HL-60 (cell line): ENCODE measurements at regions not wholly inside any gene's neighbourhood (a gene's known extent, or its start where the extent isn't known, plus 50 kb on each side); places are given as distances from the start of the nearest gene placed in this dataset.

ENCODE experiments used
- CTCF ChIP-seq: IDR thresholded peaks from one replicate; pipeline ENCODE4 v1.5.1; 2011; ENCODE audit warnings: low read length, control low read depth, inconsistent platforms; ENCODE audit not compliant: insufficient read depth
- GABPA ChIP-seq: IDR thresholded peaks from 2 replicates; pipeline ENCODE4 v1.6.1; 2012; ENCODE audit warnings: low read depth
- POLR2AphosphoS5 ChIP-seq: IDR thresholded peaks from 2 replicates; pipeline ENCODE4 v1.6.1; 2012; ENCODE audit warnings: low read depth
- SPI1 ChIP-seq: IDR thresholded peaks from 2 replicates; pipeline ENCODE4 v1.6.1; 2012; ENCODE audit warnings: low read depth, mild to moderate bottlenecking, borderline replicate concordance
- TF ChIP-seq, protein P1 (sequence below): IDR thresholded peaks from 2 replicates; pipeline ENCODE4 v1.6.1; 2012; ENCODE audit warnings: low read depth; ENCODE audit not compliant: insufficient replicate concordance

- no peak for TF ChIP-seq CTCF
- TF ChIP-seq, protein P1, sequence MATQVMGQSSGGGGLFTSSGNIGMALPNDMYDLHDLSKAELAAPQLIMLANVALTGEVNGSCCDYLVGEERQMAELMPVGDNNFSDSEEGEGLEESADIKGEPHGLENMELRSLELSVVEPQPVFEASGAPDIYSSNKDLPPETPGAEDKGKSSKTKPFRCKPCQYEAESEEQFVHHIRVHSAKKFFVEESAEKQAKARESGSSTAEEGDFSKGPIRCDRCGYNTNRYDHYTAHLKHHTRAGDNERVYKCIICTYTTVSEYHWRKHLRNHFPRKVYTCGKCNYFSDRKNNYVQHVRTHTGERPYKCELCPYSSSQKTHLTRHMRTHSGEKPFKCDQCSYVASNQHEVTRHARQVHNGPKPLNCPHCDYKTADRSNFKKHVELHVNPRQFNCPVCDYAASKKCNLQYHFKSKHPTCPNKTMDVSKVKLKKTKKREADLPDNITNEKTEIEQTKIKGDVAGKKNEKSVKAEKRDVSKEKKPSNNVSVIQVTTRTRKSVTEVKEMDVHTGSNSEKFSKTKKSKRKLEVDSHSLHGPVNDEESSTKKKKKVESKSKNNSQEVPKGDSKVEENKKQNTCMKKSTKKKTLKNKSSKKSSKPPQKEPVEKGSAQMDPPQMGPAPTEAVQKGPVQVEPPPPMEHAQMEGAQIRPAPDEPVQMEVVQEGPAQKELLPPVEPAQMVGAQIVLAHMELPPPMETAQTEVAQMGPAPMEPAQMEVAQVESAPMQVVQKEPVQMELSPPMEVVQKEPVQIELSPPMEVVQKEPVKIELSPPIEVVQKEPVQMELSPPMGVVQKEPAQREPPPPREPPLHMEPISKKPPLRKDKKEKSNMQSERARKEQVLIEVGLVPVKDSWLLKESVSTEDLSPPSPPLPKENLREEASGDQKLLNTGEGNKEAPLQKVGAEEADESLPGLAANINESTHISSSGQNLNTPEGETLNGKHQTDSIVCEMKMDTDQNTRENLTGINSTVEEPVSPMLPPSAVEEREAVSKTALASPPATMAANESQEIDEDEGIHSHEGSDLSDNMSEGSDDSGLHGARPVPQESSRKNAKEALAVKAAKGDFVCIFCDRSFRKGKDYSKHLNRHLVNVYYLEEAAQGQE = no peak
- no peak for TF ChIP-seq POLR2AphosphoS5
- TF ChIP-seq GABPA = no peak
- TF ChIP-seq SPI1 = peak; percentile 96
Observed at GRCh38 chr1:108075055-108075454, 110.1 kb upstream of the VAV3 start.
